ENCODE measurements at regions not wholly inside any gene's neighbourhood (a gene's known extent, or its start where the extent isn't known, plus 50 kb on each side); places are given as distances from the start of the nearest gene placed in this dataset.

- 33 to 40% methylated on average over 2 of the region's 2 CpGs for WGBS, 2 donors
- Histone ChIP-seq H3K4me1 (ENCODE audit: control insufficient read depth in 1 of 2, insufficient read depth in 2 of 2, low read length in 2 of 2) (no peaks in the 10 kb centered on the region), H3K4me3 (ENCODE audit: low read length in 2 of 2) (no peak overlapping the region), H3K36me3 (ENCODE audit: control insufficient read depth in 1 of 2, insufficient read depth in 2 of 2, low read length in 1 of 2) (no peaks in the 10 kb centered on the region), H3K27me3 (ENCODE audit: control insufficient read depth in 1 of 2, insufficient read depth in 2 of 2, low read length in 1 of 2) (no peaks in the 10 kb centered on the region), H3K27ac (ENCODE audit: low read depth in 1 of 2, low read length in 2 of 2) (no peak overlapping the region), H3K9me3 (ENCODE audit: control insufficient read depth, low read length) (peaks cover 1% of the 10 kb centered on the region)
- ATAC-seq (ENCODE audit: low FRiP score) (no peak), DNase-seq (no peak)
- intact Hi-C loops (cut with DNase I), result no loop called here
Observed at GRCh38 chr5:167633931-167634341, 657.5 kb upstream of the WWC1 start.

- 0 to 19% methylated on average over 1 of the region's 1 CpG for WGBS, 2 donors
- ATAC-seq (ENCODE audit: low FRiP score), result no peak
- no peak for DNase-seq
Observed at GRCh38 chr5:167634432-167634831, 657.0 kb upstream of the WWC1 start.

GRCh38 chr5:167638816-167639215, 652.6 kb upstream of the WWC1 start:
- ATAC-seq (ENCODE audit: low FRiP score) (no peak), DNase-seq (no peak)
- intact Hi-C loops (cut with DNase I), result no loop called here
- 78 to 86% methylated on average over 2 of the region's 2 CpGs for WGBS, 2 donors
- Histone ChIP-seq H3K27me3 (ENCODE audit: control insufficient read depth in 1 of 2, insufficient read depth in 2 of 2, low read length in 1 of 2) (no peaks in the 10 kb centered on the region), H3K4me3 (ENCODE audit: low read length in 2 of 2) (no peak overlapping the region), H3K9me3 (ENCODE audit: control insufficient read depth, low read length) (no peaks in the 10 kb centered on the region), H3K36me3 (ENCODE audit: control insufficient read depth in 1 of 2, insufficient read depth in 2 of 2, low read length in 1 of 2) (no peaks in the 10 kb centered on the region), H3K27ac (ENCODE audit: low read depth in 1 of 2, low read length in 2 of 2) (no peak overlapping the region), H3K4me1 (ENCODE audit: control insufficient read depth in 1 of 2, insufficient read depth in 2 of 2, low read length in 2 of 2) (no peaks in the 10 kb centered on the region)

More at GRCh38 chr5:167634432-167634831, 657.0 kb upstream of the WWC1 start:
- H3K36me3 ChIP-seq (ENCODE audit: control insufficient read depth in 1 of 2, insufficient read depth in 2 of 2, low read length in 1 of 2), result no peaks in the 10 kb centered on the region
- no peaks in the 10 kb centered on the region for H3K27me3 ChIP-seq (ENCODE audit: control insufficient read depth in 1 of 2, insufficient read depth in 2 of 2, low read length in 1 of 2)
- intact Hi-C loops (cut with DNase I), result no loop called here
- H3K4me1 ChIP-seq (ENCODE audit: control insufficient read depth in 1 of 2, insufficient read depth in 2 of 2, low read length in 2 of 2), result no peaks in the 10 kb centered on the region
- H3K4me3 ChIP-seq (ENCODE audit: low read length in 2 of 2), result no peak overlapping the region
- H3K27ac ChIP-seq (ENCODE audit: low read depth in 1 of 2, low read length in 2 of 2), result no peak overlapping the region
- peaks cover 1% of the 10 kb centered on the region for H3K9me3 ChIP-seq (ENCODE audit: control insufficient read depth, low read length)

GRCh38 chr5:167639273-167639672, 652.2 kb upstream of the WWC1 start:
- Histone ChIP-seq H3K36me3 (ENCODE audit: control insufficient read depth in 1 of 2, insufficient read depth in 2 of 2, low read length in 1 of 2) (no peaks in the 10 kb centered on the region), H3K4me3 (ENCODE audit: low read length in 2 of 2) (no peak overlapping the region), H3K27ac (ENCODE audit: low read depth in 1 of 2, low read length in 2 of 2) (no peak overlapping the region), H3K27me3 (ENCODE audit: control insufficient read depth in 1 of 2, insufficient read depth in 2 of 2, low read length in 1 of 2) (no peaks in the 10 kb centered on the region), H3K9me3 (ENCODE audit: control insufficient read depth, low read length) (no peaks in the 10 kb centered on the region), H3K4me1 (ENCODE audit: control insufficient read depth in 1 of 2, insufficient read depth in 2 of 2, low read length in 2 of 2) (no peaks in the 10 kb centered on the region)
- intact Hi-C loops (cut with DNase I), result no loop called here
- no peak for ATAC-seq (ENCODE audit: low FRiP score)
- no peak for DNase-seq
- WGBS, 2 donors, result 18 to 31% methylated on average over 1 of the region's 1 CpG

- H3K4me3 ChIP-seq (ENCODE audit: low read length in 2 of 2), result no peak overlapping the region
- DNase-seq, result no peak
- no peaks in the 10 kb centered on the region for H3K36me3 ChIP-seq (ENCODE audit: control insufficient read depth in 1 of 2, insufficient read depth in 2 of 2, low read length in 1 of 2)
- no peaks in the 10 kb centered on the region for H3K27me3 ChIP-seq (ENCODE audit: control insufficient read depth in 1 of 2, insufficient read depth in 2 of 2, low read length in 1 of 2)
- no peak for ATAC-seq (ENCODE audit: low FRiP score)
- H3K27ac ChIP-seq (ENCODE audit: low read depth in 1 of 2, low read length in 2 of 2), result no peak overlapping the region
- no peaks in the 10 kb centered on the region for H3K4me1 ChIP-seq (ENCODE audit: control insufficient read depth in 1 of 2, insufficient read depth in 2 of 2, low read length in 2 of 2)
- intact Hi-C loops (cut with DNase I), result no loop called here
- H3K9me3 ChIP-seq (ENCODE audit: control insufficient read depth, low read length), result no peaks in the 10 kb centered on the region
Observed at GRCh38 chr5:167639766-167640165, 651.7 kb upstream of the WWC1 start.

GRCh38 chr5:167642181-167642580, 649.3 kb upstream of the WWC1 start:
- ATAC-seq (ENCODE audit: low FRiP score), result no peak
- H3K27ac ChIP-seq (ENCODE audit: low read depth in 1 of 2, low read length in 2 of 2), result no peak overlapping the region
- no peaks in the 10 kb centered on the region for H3K9me3 ChIP-seq (ENCODE audit: control insufficient read depth, low read length)
- no peak for DNase-seq
- H3K4me3 ChIP-seq (ENCODE audit: low read length in 2 of 2), result no peak overlapping the region
- 98 to 100% methylated on average over 1 of the region's 1 CpG for WGBS, 2 donors
- no peaks in the 10 kb centered on the region for H3K4me1 ChIP-seq (ENCODE audit: control insufficient read depth in 1 of 2, insufficient read depth in 2 of 2, low read length in 2 of 2)
- intact Hi-C loops (cut with DNase I), result no loop called here
- no peaks in the 10 kb centered on the region for H3K36me3 ChIP-seq (ENCODE audit: control insufficient read depth in 1 of 2, insufficient read depth in 2 of 2, low read length in 1 of 2)
- H3K27me3 ChIP-seq (ENCODE audit: control insufficient read depth in 1 of 2, insufficient read depth in 2 of 2, low read length in 1 of 2), result no peaks in the 10 kb centered on the region

- WGBS, 2 donors, result 35 to 37% methylated on average over 9 of the region's 9 CpGs
- H3K9me3 ChIP-seq (ENCODE audit: control insufficient read depth, low read length), result no peaks in the 10 kb centered on the region
- intact Hi-C loops (cut with DNase I), result no loop called here
- H3K27me3 ChIP-seq (ENCODE audit: control insufficient read depth in 1 of 2, insufficient read depth in 2 of 2, low read length in 1 of 2), result no peaks in the 10 kb centered on the region
- no peak for ATAC-seq (ENCODE audit: low FRiP score)
- no peaks in the 10 kb centered on the region for H3K4me1 ChIP-seq (ENCODE audit: control insufficient read depth in 1 of 2, insufficient read depth in 2 of 2, low read length in 2 of 2)
- no peak for DNase-seq
- H3K36me3 ChIP-seq (ENCODE audit: control insufficient read depth in 1 of 2, insufficient read depth in 2 of 2, low read length in 1 of 2), result no peaks in the 10 kb centered on the region
- H3K27ac ChIP-seq (ENCODE audit: low read depth in 1 of 2, low read length in 2 of 2), result no peak overlapping the region
- no peak overlapping the region for H3K4me3 ChIP-seq (ENCODE audit: low read length in 2 of 2)
Observed at GRCh38 chr5:167642779-167643517, 648.5 kb upstream of the WWC1 start.

GRCh38 chr5:167643631-167644280, 647.7 kb upstream of the WWC1 start:
- Histone ChIP-seq H3K36me3 (ENCODE audit: control insufficient read depth in 1 of 2, insufficient read depth in 2 of 2, low read length in 1 of 2) (no peaks in the 10 kb centered on the region), H3K27me3 (ENCODE audit: control insufficient read depth in 1 of 2, insufficient read depth in 2 of 2, low read length in 1 of 2) (no peaks in the 10 kb centered on the region), H3K27ac (ENCODE audit: low read depth in 1 of 2, low read length in 2 of 2) (no peak overlapping the region), H3K4me1 (ENCODE audit: control insufficient read depth in 1 of 2, insufficient read depth in 2 of 2, low read length in 2 of 2) (no peaks in the 10 kb centered on the region), H3K9me3 (ENCODE audit: control insufficient read depth, low read length) (no peaks in the 10 kb centered on the region), H3K4me3 (ENCODE audit: low read length in 2 of 2) (no peak overlapping the region)
- ATAC-seq (ENCODE audit: low FRiP score), result no peak
- WGBS, 2 donors, result 80 to 83% methylated on average over 3 of the region's 3 CpGs
- intact Hi-C loops (cut with DNase I), result no loop called here
- DNase-seq, result no peak

- H3K27ac ChIP-seq (ENCODE audit: low read depth in 1 of 2, low read length in 2 of 2), result no peak overlapping the region
- intact Hi-C loops (cut with DNase I), result no loop called here
- WGBS, 2 donors, result 92 to 94% methylated on average over 2 of the region's 2 CpGs
- ATAC-seq (ENCODE audit: low FRiP score) (no peak), DNase-seq (no peak)
- no peak overlapping the region for H3K4me3 ChIP-seq (ENCODE audit: low read length in 2 of 2)
- H3K9me3 ChIP-seq (ENCODE audit: control insufficient read depth, low read length), result no peaks in the 10 kb centered on the region
- H3K27me3 ChIP-seq (ENCODE audit: control insufficient read depth in 1 of 2, insufficient read depth in 2 of 2, low read length in 1 of 2), result no peaks in the 10 kb centered on the region
- no peaks in the 10 kb centered on the region for H3K4me1 ChIP-seq (ENCODE audit: control insufficient read depth in 1 of 2, insufficient read depth in 2 of 2, low read length in 2 of 2)
- H3K36me3 ChIP-seq (ENCODE audit: control insufficient read depth in 1 of 2, insufficient read depth in 2 of 2, low read length in 1 of 2), result no peaks in the 10 kb centered on the region
Observed at GRCh38 chr5:167644619-167645018, 646.8 kb upstream of the WWC1 start.

Measured in aorta (tissue), 5 donors.